ENCODE measurements at regions not wholly inside any gene's neighbourhood (a gene's known extent, or its start where the extent isn't known, plus 50 kb on each side); places are given as distances from the start of the nearest gene placed in this dataset.

- Histone ChIP-seq H3K27me3 (ENCODE audit: control insufficient read depth, insufficient read depth, low read length) (no peaks in the 10 kb centered on the region), H3K9me3 (ENCODE audit: control insufficient read depth, insufficient read depth, low read depth, low read length) (no peaks in the 10 kb centered on the region), H3K4me3 (replicated peaks in 1 of 4; ENCODE audit: control extremely low read depth in 1 of 4, insufficient read depth in 1 of 4, low read depth in 3 of 4, low read length in 4 of 4) (no peak overlapping the region), H3K36me3 (ENCODE audit: control insufficient read depth, insufficient read depth, low read length) (no peaks in the 10 kb centered on the region), H3K27ac (ENCODE audit: insufficient read depth, low read length) (no peak overlapping the region), H3K4me1 (ENCODE audit: control insufficient read depth, extremely low read depth, insufficient read depth, low read length) (no peaks in the 10 kb centered on the region), H3K4me2 (ENCODE audit: extremely low read depth, insufficient read depth, low read length) (no peak overlapping the region), H3K79me2 (ENCODE audit: control insufficient read depth, insufficient read depth, low read length) (no peaks in the 10 kb centered on the region), H2AFZ (ENCODE audit: low read length) (no peak overlapping the region), H3K9ac (ENCODE audit: insufficient read depth, low read length) (no peak overlapping the region), H4K20me1 (ENCODE audit: control insufficient read depth, extremely low read depth, insufficient read depth, low read length) (no peaks in the 10 kb centered on the region)
- no peak for TF ChIP-seq CTCF (conservative IDR thresholded peaks at IDR 0.05 in 1 of 2, IDR thresholded peaks at IDR 0.05 in 1 of 2; ENCODE audit: low read depth in 1 of 2, low read length in 2 of 2)
- TF ChIP-seq EZH2 (IDR thresholded peaks at IDR 0.05; ENCODE audit: low read length, missing control alignments), result no peak
- DNase-seq (ENCODE audit: low read depth in 2 of 2), result no peak
Observed at GRCh38 chr4:44817930-44818329, 91.6 kb upstream of the GNPDA2 start.

GRCh38 chr4:44806071-44806470 is 79.7 kb upstream of the GNPDA2 start:
- no peak overlapping the region for H3K9ac ChIP-seq (ENCODE audit: insufficient read depth, low read length)
- H4K20me1 ChIP-seq (ENCODE audit: control insufficient read depth, extremely low read depth, insufficient read depth, low read length), result no peaks in the 10 kb centered on the region
- no peak for TF ChIP-seq CTCF (conservative IDR thresholded peaks at IDR 0.05 in 1 of 2, IDR thresholded peaks at IDR 0.05 in 1 of 2; ENCODE audit: low read depth in 1 of 2, low read length in 2 of 2)
- no peak for TF ChIP-seq EZH2 (IDR thresholded peaks at IDR 0.05; ENCODE audit: low read length, missing control alignments)
- no peaks in the 10 kb centered on the region for H3K79me2 ChIP-seq (ENCODE audit: control insufficient read depth, insufficient read depth, low read length)
- H3K4me1 ChIP-seq (ENCODE audit: control insufficient read depth, extremely low read depth, insufficient read depth, low read length), result no peaks in the 10 kb centered on the region
- H3K36me3 ChIP-seq (ENCODE audit: control insufficient read depth, insufficient read depth, low read length), result no peaks in the 10 kb centered on the region
- H3K4me2 ChIP-seq (ENCODE audit: extremely low read depth, insufficient read depth, low read length), result no peak overlapping the region
- no peak overlapping the region for H2AFZ ChIP-seq (ENCODE audit: low read length)
- H3K9me3 ChIP-seq (ENCODE audit: control insufficient read depth, insufficient read depth, low read depth, low read length), result no peaks in the 10 kb centered on the region
- H3K27ac ChIP-seq (ENCODE audit: insufficient read depth, low read length), result no peak overlapping the region
- DNase-seq (ENCODE audit: low read depth in 2 of 2), result no peak
- H3K27me3 ChIP-seq (ENCODE audit: control insufficient read depth, insufficient read depth, low read length), result no peaks in the 10 kb centered on the region
- H3K4me3 ChIP-seq (replicated peaks in 1 of 4; ENCODE audit: control extremely low read depth in 1 of 4, insufficient read depth in 1 of 4, low read depth in 3 of 4, low read length in 4 of 4), result no peak overlapping the region

- Histone ChIP-seq H3K4me3 (replicated peaks in 1 of 4; ENCODE audit: control extremely low read depth in 1 of 4, insufficient read depth in 1 of 4, low read depth in 3 of 4, low read length in 4 of 4) (no peak overlapping the region), H3K9me3 (ENCODE audit: control insufficient read depth, insufficient read depth, low read depth, low read length) (no peaks in the 10 kb centered on the region), H3K9ac (ENCODE audit: insufficient read depth, low read length) (no peak overlapping the region), H3K4me2 (ENCODE audit: extremely low read depth, insufficient read depth, low read length) (no peak overlapping the region), H3K27ac (ENCODE audit: insufficient read depth, low read length) (no peak overlapping the region), H4K20me1 (ENCODE audit: control insufficient read depth, extremely low read depth, insufficient read depth, low read length) (no peaks in the 10 kb centered on the region), H2AFZ (ENCODE audit: low read length) (no peak overlapping the region), H3K36me3 (ENCODE audit: control insufficient read depth, insufficient read depth, low read length) (no peaks in the 10 kb centered on the region), H3K4me1 (ENCODE audit: control insufficient read depth, extremely low read depth, insufficient read depth, low read length) (no peaks in the 10 kb centered on the region), H3K27me3 (ENCODE audit: control insufficient read depth, insufficient read depth, low read length) (no peaks in the 10 kb centered on the region), H3K79me2 (ENCODE audit: control insufficient read depth, insufficient read depth, low read length) (no peaks in the 10 kb centered on the region)
- no peak for DNase-seq (ENCODE audit: low read depth in 2 of 2)
- TF ChIP-seq EZH2 (IDR thresholded peaks at IDR 0.05; ENCODE audit: low read length, missing control alignments) (no peak), CTCF (conservative IDR thresholded peaks at IDR 0.05 in 1 of 2, IDR thresholded peaks at IDR 0.05 in 1 of 2; ENCODE audit: low read depth in 1 of 2, low read length in 2 of 2) (no peak)
Observed at GRCh38 chr4:44804301-44804700, 77.9 kb upstream of the GNPDA2 start.

Measured in fibroblast of lung (primary cell).